ENCODE measurements at regions not wholly inside any gene's neighbourhood (a gene's known extent, or its start where the extent isn't known, plus 50 kb on each side); places are given as distances from the start of the nearest gene placed in this dataset.
"Not testable (repeated sequence)": the region's sequence is repeated elsewhere in the genome, so short reads cannot be mapped to it uniquely, and the experiment has no call there.

DNA sequence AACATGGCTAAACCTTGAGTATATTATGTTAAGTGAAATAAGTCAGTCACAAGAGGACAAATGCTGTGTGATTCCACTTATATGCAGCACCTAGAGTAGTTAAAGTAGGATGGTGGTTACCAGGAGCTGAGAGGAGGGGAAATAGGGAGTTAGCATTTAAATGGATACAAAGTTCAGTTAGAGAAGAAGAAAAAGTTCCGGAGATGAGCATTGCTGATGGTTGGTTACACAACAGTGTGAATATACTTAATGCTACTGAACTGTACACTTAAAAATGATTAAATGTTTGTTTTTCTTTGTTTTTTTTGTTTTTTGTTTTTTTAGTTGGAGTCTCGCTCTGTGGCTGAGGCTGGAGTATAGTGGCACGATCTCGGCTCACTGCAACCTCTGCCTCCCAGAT, 67.7 kb upstream of the OSTN start:
- peaks cover 54% of the 10 kb centered on the region for H3K9me3 ChIP-seq (ENCODE audit: low read length)
- H3K27ac ChIP-seq (ENCODE audit: low read length) = no peak overlapping the region
- DNase-seq = no peak
- no peaks in the 10 kb centered on the region for H3K79me2 ChIP-seq (ENCODE audit: low read length)
- no peak overlapping the region for H2AFZ ChIP-seq (ENCODE audit: low read length)
- H3K4me2 ChIP-seq (ENCODE audit: low read depth, low read length, poor library complexity, severe bottlenecking) = no peak overlapping the region
- H4K20me1 ChIP-seq (ENCODE audit: insufficient read depth, low read depth, low read length) = no peaks in the 10 kb centered on the region
- no peaks in the 10 kb centered on the region for H3K9me2 ChIP-seq (replicated peaks; ENCODE audit: insufficient read depth, low read length)
- H3K4me1 ChIP-seq (ENCODE audit: low read length) = no peaks in the 10 kb centered on the region
- H3K36me3 ChIP-seq (ENCODE audit: insufficient read depth, low read length) = no peaks in the 10 kb centered on the region
- no peak overlapping the region for H3K4me3 ChIP-seq (ENCODE audit: low read length)
- no peak overlapping the region for H3K9ac ChIP-seq (ENCODE audit: low read length)
- H3K27me3 ChIP-seq (ENCODE audit: low read length) = no peaks in the 10 kb centered on the region

DNA sequence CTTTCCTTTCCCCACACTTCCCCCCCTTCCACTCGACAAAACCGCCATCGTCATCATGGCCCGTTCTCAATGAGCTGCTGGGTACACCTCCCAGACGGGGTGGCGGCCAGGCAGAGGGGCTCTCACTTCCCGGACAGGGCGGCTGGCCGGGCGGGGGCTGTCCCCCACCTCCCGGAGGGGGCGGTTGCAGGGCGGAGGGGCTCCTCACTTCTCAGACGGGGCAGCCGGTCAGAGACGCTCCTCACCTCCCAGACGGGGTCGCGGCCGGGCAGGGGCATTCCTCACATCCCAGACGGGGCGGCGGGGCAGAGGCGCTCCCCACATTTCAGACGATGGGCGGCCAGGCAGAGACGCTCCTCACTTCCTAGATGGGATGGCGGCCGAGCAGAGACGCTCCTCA, 74.2 kb upstream of the OSTN start:
- H2AFZ ChIP-seq (ENCODE audit: low read length); H3K27me3 ChIP-seq (ENCODE audit: low read length); H3K79me2 ChIP-seq (ENCODE audit: low read length); H4K20me1 ChIP-seq (ENCODE audit: insufficient read depth, low read depth, low read length); H3K9ac ChIP-seq (ENCODE audit: low read length); H3K4me3 ChIP-seq (ENCODE audit: low read length); H3K36me3 ChIP-seq (ENCODE audit: insufficient read depth, low read length); H3K4me1 ChIP-seq (ENCODE audit: low read length); H3K4me2 ChIP-seq (ENCODE audit: low read depth, low read length, poor library complexity, severe bottlenecking); DNase-seq; H3K9me2 ChIP-seq (replicated peaks; ENCODE audit: insufficient read depth, low read length); H3K27ac ChIP-seq (ENCODE audit: low read length): not testable (repeated sequence)
- peaks cover 31% of the 10 kb centered on the region for H3K9me3 ChIP-seq (ENCODE audit: low read length)

DNA sequence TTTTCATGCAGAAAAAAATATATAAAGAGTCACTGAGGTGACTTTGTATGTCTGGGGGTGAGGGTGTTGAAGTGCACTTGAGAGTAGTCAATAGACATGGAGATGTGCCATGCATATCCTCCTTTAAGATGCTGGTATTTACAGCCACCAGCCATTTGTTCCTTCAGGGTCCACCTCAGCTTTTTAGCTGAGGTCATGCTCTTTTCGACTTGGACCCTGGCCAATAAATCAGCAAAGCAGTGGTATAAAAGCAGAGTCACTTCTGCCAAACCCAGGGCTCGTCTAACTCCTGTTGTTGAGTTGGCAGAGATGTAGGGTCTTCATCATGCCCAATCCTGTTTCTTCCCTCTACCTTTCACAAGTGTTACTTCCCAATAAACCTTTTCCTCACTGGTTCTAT, 75.1 kb upstream of the OSTN start:
- H3K36me3 ChIP-seq (ENCODE audit: insufficient read depth, low read length) = no peaks in the 10 kb centered on the region
- no peak for DNase-seq
- H3K4me2 ChIP-seq (ENCODE audit: low read depth, low read length, poor library complexity, severe bottlenecking) = no peak overlapping the region
- H3K27ac ChIP-seq (ENCODE audit: low read length) = no peak overlapping the region
- no peak overlapping the region for H3K4me3 ChIP-seq (ENCODE audit: low read length)
- H3K27me3 ChIP-seq (ENCODE audit: low read length) = no peaks in the 10 kb centered on the region
- no peaks in the 10 kb centered on the region for H3K4me1 ChIP-seq (ENCODE audit: low read length)
- no peaks in the 10 kb centered on the region for H3K79me2 ChIP-seq (ENCODE audit: low read length)
- no peaks in the 10 kb centered on the region for H4K20me1 ChIP-seq (ENCODE audit: insufficient read depth, low read depth, low read length)
- H3K9me3 ChIP-seq (ENCODE audit: low read length) = peaks cover 26% of the 10 kb centered on the region
- H3K9ac ChIP-seq (ENCODE audit: low read length) = no peak overlapping the region
- H2AFZ ChIP-seq (ENCODE audit: low read length) = no peak overlapping the region
- H3K9me2 ChIP-seq (replicated peaks; ENCODE audit: insufficient read depth, low read length) = no peaks in the 10 kb centered on the region

DNA sequence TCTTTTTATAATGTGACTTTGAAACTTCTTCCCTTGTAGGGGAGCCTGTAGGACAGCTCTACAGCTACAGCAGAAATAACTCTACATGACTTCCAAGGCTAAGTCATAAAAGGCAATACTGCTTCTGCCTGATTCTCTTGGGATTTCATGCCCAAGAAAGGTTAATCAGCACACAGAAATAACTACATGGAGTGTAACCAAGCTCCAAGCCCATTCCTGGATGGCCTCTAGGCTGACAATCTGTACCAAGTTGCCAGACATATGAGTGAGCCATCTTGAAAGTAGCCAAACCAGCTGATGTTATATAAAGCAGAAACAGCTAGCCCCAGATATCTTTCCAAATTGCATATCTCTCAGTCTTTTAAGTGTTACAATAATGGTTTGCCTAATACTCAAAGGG, 75.8 kb upstream of the OSTN start:
- no peak for DNase-seq
- Histone ChIP-seq H3K36me3 (ENCODE audit: insufficient read depth, low read length) (no peaks in the 10 kb centered on the region), H3K9me3 (ENCODE audit: low read length) (peaks cover 23% of the 10 kb centered on the region), H3K9ac (ENCODE audit: low read length) (no peak overlapping the region), H2AFZ (ENCODE audit: low read length) (no peak overlapping the region), H3K27me3 (ENCODE audit: low read length) (no peaks in the 10 kb centered on the region), H3K79me2 (ENCODE audit: low read length) (no peaks in the 10 kb centered on the region), H3K4me3 (ENCODE audit: low read length) (no peak overlapping the region), H3K4me2 (ENCODE audit: low read depth, low read length, poor library complexity, severe bottlenecking) (no peak overlapping the region), H3K4me1 (ENCODE audit: low read length) (no peaks in the 10 kb centered on the region), H3K27ac (ENCODE audit: low read length) (no peak overlapping the region), H3K9me2 (replicated peaks; ENCODE audit: insufficient read depth, low read length) (no peaks in the 10 kb centered on the region), H4K20me1 (ENCODE audit: insufficient read depth, low read depth, low read length) (no peaks in the 10 kb centered on the region)

DNA sequence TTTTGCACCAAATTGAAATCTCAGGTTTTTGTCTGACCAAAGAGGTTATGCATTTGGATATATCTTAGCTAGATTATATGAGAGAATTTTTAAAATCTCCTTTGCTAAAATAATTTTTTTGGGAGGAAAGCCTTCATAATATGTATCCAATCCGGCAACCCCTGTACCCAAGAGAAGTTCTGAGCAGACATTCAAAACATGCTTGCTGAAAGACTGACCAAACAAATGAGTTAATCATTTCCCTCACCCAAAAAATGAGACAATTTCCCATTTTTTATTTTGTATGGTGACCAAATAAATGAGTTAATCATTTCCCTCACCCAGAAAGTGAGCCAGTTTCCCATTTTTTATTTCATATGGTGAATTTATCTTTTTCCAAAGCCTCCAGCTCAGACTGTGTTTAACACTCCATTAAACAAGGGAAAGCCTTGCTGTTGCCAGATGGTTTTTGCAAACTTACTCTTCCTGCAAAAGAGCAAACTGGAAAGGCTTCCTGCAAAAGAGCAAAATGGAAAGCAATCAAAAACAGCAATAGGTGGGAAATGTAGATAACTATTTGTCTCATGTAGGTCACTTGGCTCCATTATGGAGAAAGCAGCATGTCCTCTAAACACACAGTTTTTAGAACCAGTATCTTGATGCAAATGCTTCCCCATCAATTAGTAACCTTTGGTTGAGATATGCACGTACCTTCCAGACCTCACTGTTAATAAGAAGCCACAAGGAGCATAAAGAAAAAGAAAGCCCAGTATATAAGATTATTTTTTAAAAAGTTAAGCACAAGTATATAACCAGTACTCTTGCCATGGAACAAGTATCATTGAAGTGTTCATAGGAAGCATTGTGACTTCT, 78.4 kb upstream of the OSTN start:
- Histone ChIP-seq H3K9me2 (replicated peaks; ENCODE audit: insufficient read depth, low read length) (no peaks in the 10 kb centered on the region), H3K4me2 (ENCODE audit: low read depth, low read length, poor library complexity, severe bottlenecking) (no peak overlapping the region), H4K20me1 (ENCODE audit: insufficient read depth, low read depth, low read length) (no peaks in the 10 kb centered on the region)

DNA sequence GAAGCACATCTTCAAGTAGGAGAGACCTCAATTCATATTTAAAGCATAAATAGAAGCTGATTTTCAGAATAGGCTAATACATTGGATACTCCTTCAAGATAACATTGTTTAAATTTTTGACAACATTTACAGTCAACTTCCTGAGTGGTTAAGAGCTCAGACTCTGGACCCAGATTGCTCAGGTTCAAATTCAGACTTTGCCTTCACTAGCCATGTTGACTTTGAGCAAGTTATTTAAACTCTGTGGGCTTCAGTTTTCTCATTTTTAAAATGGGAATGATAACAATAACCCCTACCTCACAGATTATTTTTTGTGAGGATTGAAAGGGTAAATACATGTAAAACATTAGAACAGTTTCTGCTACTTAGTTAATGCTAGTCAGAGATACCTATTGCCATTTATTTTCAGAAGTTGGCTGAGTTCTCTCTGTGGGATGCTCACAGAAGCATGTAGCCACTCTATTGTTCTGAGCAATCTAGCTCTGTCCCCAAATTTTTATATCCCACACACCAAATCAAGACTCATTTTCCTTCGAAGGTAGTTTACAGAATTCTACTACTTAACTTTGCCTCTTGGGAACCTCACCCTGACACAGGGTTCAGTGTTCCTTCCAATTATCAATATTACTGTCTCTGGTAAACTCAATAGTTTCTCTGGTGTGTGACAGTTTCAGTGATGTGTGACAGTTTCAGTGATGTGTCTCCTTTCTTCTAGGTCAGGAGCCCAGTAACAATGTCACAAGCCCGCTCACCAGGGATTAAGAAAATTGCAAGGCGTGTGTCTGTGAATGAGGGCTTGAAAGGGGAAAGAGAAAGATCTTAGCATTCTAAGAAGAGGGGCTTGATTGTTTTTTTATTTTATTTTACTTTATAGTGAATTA, 79.4 kb upstream of the OSTN start:
- H4K20me1 ChIP-seq (ENCODE audit: insufficient read depth, low read depth, low read length) = no peaks in the 10 kb centered on the region
- no peaks in the 10 kb centered on the region for H3K4me1 ChIP-seq (ENCODE audit: low read length)
- no peak overlapping the region for H3K27ac ChIP-seq (ENCODE audit: low read length)
- H3K4me2 ChIP-seq (ENCODE audit: low read depth, low read length, poor library complexity, severe bottlenecking) = no peak overlapping the region
- H3K4me3 ChIP-seq (ENCODE audit: low read length) = no peak overlapping the region
- no peaks in the 10 kb centered on the region for H3K79me2 ChIP-seq (ENCODE audit: low read length)
- no peaks in the 10 kb centered on the region for H3K27me3 ChIP-seq (ENCODE audit: low read length)
- H2AFZ ChIP-seq (ENCODE audit: low read length) = no peak overlapping the region
- no peaks in the 10 kb centered on the region for H3K9me2 ChIP-seq (replicated peaks; ENCODE audit: insufficient read depth, low read length)
- peaks cover 17% of the 10 kb centered on the region for H3K9me3 ChIP-seq (ENCODE audit: low read length)
- H3K9ac ChIP-seq (ENCODE audit: low read length) = no peak overlapping the region
- no peak for DNase-seq
- no peaks in the 10 kb centered on the region for H3K36me3 ChIP-seq (ENCODE audit: insufficient read depth, low read length)

More for the DNA sequence above, 78.4 kb upstream of the OSTN start:
- H3K9me3 ChIP-seq (ENCODE audit: low read length) = peaks cover 11% of the 10 kb centered on the region
- no peaks in the 10 kb centered on the region for H3K36me3 ChIP-seq (ENCODE audit: insufficient read depth, low read length)
- H3K79me2 ChIP-seq (ENCODE audit: low read length) = no peaks in the 10 kb centered on the region
- no peaks in the 10 kb centered on the region for H3K4me1 ChIP-seq (ENCODE audit: low read length)
- no peak overlapping the region for H3K27ac ChIP-seq (ENCODE audit: low read length)
- H2AFZ ChIP-seq (ENCODE audit: low read length) = no peak overlapping the region
- H3K4me3 ChIP-seq (ENCODE audit: low read length) = no peak overlapping the region
- H3K9ac ChIP-seq (ENCODE audit: low read length) = no peak overlapping the region
- no peak for DNase-seq
- no peaks in the 10 kb centered on the region for H3K27me3 ChIP-seq (ENCODE audit: low read length)

DNA sequence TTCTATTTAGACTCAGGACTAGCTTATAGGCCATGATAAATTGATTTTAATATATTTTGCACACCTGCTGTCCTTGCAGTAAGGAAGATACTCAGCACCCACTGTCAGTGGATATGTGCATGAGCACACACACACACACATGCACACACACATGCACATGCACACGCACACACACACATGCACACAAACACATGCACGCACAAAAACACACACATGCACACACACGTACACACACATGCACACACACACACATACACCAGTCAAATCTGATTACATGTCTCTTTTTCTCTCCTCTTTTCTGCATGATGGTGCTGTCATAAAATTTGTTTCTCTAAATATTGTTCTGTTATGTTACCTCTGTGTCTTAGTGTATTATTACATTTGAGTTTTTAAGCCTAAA, 87.3 kb upstream of the OSTN start:
- Histone ChIP-seq H3K9ac (ENCODE audit: low read length) (no peak overlapping the region), H3K79me2 (ENCODE audit: low read length) (no peaks in the 10 kb centered on the region), H3K27ac (ENCODE audit: low read length) (no peak overlapping the region), H3K4me3 (ENCODE audit: low read length) (no peak overlapping the region), H3K9me3 (ENCODE audit: low read length) (peaks cover 32% of the 10 kb centered on the region), H3K4me1 (ENCODE audit: low read length) (no peaks in the 10 kb centered on the region), H3K27me3 (ENCODE audit: low read length) (no peaks in the 10 kb centered on the region), H3K4me2 (ENCODE audit: low read depth, low read length, poor library complexity, severe bottlenecking) (no peak overlapping the region), H3K9me2 (replicated peaks; ENCODE audit: insufficient read depth, low read length) (no peaks in the 10 kb centered on the region), H3K36me3 (ENCODE audit: insufficient read depth, low read length) (no peaks in the 10 kb centered on the region), H2AFZ (ENCODE audit: low read length) (no peak overlapping the region), H4K20me1 (ENCODE audit: insufficient read depth, low read depth, low read length) (no peaks in the 10 kb centered on the region)
- no peak for DNase-seq

DNA sequence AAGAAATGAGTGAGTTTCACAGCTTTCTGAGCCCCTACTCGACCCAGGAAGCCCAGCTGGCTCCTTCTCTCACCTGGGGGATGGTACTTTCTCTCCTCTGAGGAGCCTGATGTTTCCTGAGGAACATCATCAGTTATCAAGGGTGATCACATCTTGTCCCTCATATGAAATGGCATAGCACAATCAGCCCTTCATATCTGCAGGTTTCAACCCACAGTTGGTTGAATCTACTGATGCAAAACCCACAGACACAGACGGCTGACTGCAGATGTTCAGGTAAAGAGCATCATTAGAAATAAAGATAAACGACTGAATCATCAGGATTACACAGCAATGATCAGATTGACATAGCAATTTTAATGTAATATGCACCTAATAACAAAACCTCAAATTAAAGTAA, 93.6 kb upstream of the OSTN start:
- no peaks in the 10 kb centered on the region for H3K27me3 ChIP-seq (ENCODE audit: low read length)
- H2AFZ ChIP-seq (ENCODE audit: low read length) = no peak overlapping the region
- no peak overlapping the region for H3K27ac ChIP-seq (ENCODE audit: low read length)
- H3K4me1 ChIP-seq (ENCODE audit: low read length) = no peaks in the 10 kb centered on the region
- no peaks in the 10 kb centered on the region for H3K9me2 ChIP-seq (replicated peaks; ENCODE audit: insufficient read depth, low read length)
- no peak overlapping the region for H3K4me2 ChIP-seq (ENCODE audit: low read depth, low read length, poor library complexity, severe bottlenecking)
- peaks cover 51% of the 10 kb centered on the region for H3K9me3 ChIP-seq (ENCODE audit: low read length)
- no peaks in the 10 kb centered on the region for H3K36me3 ChIP-seq (ENCODE audit: insufficient read depth, low read length)
- no peak overlapping the region for H3K4me3 ChIP-seq (ENCODE audit: low read length)
- H4K20me1 ChIP-seq (ENCODE audit: insufficient read depth, low read depth, low read length) = no peaks in the 10 kb centered on the region
- no peak for DNase-seq
- H3K79me2 ChIP-seq (ENCODE audit: low read length) = no peaks in the 10 kb centered on the region
- H3K9ac ChIP-seq (ENCODE audit: low read length) = no peak overlapping the region

Data from Karpas-422 (cell line).